NT2/D1 (cell line): ENCODE measurements at regions not wholly inside any gene's neighbourhood (a gene's known extent, or its start where the extent isn't known, plus 50 kb on each side); places are given as distances from the start of the nearest gene placed in this dataset.

Source experiments
- SUZ12 ChIP-seq: IDR thresholded peaks from 2 replicates; pipeline ENCODE4 v1.6.1; 2011; ENCODE audit not compliant: insufficient read length, insufficient read depth; ENCODE audit errors: extremely low read depth
- YY1 ChIP-seq: IDR thresholded peaks from 2 replicates; pipeline ENCODE4 v1.6.1; 2011; ENCODE audit not compliant: insufficient read length, insufficient read depth
- ZNF274 ChIP-seq: IDR thresholded peaks from 2 replicates; pipeline ENCODE4 v1.6.1; 2011; ENCODE audit warnings: mild to moderate bottlenecking, low read depth, low read length

GRCh38 chr21:39118061-39118460 lies 65.2 kb downstream of the PSMG1 start:
- TF ChIP-seq SUZ12 (no peak), ZNF274 (no peak), YY1 (no peak)
